Umbilical cord (tissue), 1 donor: ENCODE measurements at regions not wholly inside any gene's neighbourhood (a gene's known extent, or its start where the extent isn't known, plus 50 kb on each side); places are given as distances from the start of the nearest gene placed in this dataset.
"Not testable (repeated sequence)": the region's sequence is repeated elsewhere in the genome, so short reads cannot be mapped to it uniquely, and the experiment has no call there.

Experiments used
- DNase-seq: peaks from one replicate; pipeline ENCODE4 v3.0.0-alpha.2; 2015; ENCODE audit warnings: low spot score

DNA sequence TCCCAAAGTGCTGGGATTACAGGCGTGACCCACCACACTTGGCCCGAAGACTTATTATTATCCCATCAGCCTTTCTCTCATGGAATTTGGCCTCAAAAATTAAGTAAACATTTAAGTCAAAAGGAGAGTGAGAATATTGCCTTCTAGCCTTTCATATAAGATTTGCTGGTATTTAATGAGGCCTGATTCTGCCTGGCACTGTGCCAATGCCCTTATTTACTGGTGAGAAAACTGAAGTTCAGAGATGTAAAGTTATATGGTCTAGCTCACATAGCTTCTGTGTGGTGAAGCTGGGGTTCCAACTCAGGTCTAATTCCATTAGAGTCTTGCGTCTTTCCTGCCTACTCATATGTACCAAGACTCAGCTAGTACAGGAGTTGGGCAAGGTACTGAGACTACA is 260.2 kb downstream of the SDHAF3 start:
- no peak for DNase-seq

DNA sequence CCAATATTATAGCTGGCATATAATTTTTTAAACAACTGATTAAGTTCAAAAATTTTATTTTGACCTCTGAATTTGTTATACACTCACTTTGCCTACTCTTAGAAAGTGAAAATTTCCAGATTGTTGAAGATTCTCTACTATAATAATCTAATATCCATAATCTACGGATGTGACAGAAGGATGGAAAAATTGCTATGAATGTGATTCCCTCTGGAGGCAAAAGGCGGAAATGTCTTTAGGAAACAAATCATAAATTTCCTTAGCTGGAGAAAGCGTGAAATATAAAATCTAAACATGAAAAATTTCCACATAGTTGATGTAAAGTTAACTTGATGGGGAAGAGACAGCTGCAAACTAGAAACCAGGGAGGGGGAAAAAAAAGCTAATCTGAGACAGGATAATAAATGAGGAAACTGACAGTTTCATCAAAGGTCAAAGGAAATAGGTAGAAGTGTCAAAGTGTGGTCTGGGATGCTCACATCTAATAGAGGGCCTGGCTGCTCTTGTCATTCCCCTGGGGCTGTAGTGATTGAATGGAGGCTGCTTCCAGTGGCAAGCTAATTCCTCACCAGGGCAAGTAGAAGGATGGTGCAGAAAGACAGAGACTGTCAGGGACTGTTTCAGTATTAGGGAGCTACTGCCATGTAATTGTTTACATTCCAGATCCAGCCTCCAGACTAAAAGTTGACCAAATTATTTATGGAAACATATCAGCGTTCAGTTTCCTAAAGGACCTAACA is 264.5 kb downstream of the SDHAF3 start:
- no peak for DNase-seq

- no peak for DNase-seq
Observed at GRCh38 chr7:97390052-97390451, 272.6 kb downstream of the SDHAF3 start.

DNA sequence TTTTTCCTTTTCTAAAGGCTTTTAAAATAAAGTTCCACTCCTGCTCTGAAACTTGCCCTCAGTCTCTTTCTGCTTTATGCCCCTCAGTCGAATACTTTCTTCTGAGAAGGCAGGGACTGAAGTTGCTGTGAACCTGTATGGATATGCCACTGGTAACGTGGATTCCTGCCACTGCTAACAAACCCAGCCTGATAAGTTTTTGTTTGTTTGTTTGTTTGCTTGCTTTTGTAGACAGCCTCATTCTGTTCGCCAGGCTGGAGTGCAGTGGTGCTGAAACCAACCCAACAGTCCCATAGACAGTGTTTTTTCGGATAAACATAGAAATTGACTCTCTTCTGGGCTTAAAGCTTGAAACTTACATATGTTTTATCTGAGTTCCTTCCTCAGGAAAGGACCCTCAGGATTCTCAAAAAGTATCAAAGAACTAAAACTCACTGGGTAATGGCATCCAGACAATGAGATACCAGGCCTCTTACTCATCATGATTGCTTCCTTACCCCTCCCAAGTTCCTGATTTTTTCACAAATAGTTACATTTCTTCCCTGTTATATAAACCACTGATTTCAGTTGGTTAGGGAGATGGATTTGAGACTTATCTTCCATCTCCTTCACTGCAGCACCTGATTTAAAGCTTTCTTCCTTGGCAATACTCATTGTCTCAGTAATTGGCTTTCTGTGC is 273.6 kb downstream of the SDHAF3 start:
- no peak for DNase-seq

DNA sequence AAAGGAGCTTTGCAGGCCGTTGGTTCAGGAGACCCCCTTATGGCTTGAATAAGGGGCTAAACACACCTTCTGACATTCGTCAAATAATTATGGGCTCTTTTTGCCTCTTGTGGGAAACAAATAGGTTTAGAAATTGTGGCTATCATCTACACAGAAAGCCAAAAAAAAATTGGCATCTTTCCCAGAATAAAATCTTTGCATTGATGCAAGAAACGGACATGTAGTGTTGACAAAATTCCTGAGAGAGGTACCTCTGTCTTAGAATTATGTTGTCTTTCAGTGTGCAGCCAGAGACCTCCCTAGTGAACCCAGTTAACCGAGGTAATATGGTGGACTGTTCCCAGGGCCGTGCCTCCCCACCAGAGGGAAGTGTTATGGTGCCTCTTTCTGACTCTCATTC is 283.9 kb downstream of the SDHAF3 start:
- DNase-seq: no peak

DNA sequence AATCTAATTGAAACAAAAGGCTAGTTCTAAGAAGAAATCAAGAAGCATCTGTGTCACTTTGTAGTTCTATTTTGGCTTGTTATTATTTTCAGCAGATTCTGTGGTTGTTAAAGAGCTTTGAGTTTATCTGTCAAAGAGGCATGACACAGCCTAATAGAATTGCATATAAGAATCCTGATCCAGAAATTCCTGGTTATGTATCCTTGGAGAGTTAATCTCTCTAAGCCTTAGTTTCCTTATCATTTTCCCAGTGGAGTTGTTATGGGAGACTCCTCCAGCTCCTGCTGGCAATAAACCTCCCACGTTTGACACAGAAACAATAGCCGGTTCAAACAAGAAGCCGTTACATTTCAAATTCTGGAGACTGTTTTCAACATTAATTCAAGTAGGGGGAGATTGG is 288.3 kb downstream of the SDHAF3 start:
- DNase-seq: no peak

DNA sequence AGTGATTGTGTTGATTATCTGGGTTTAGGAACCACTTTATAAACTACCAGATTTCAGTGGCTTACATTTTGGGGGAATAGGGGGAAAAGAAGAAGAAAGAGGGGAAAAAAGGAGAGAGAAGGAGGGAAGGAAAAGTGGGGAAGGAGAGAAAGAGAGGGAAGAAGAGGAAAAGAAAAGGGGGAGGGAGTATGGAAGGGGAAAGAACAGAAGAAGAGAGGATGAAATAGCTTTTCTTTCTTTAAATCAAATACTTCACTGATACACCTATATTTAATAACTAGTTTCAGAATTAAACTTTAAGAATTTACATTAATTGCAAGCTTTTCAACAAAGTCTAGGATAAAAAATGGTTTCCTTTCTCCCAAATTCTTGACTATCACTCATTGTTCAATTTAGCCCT is 289.6 kb downstream of the SDHAF3 start:
- DNase-seq: no peak

- no peak for DNase-seq
Observed at GRCh38 chr7:97409346-97409745, 291.8 kb downstream of the SDHAF3 start.

DNA sequence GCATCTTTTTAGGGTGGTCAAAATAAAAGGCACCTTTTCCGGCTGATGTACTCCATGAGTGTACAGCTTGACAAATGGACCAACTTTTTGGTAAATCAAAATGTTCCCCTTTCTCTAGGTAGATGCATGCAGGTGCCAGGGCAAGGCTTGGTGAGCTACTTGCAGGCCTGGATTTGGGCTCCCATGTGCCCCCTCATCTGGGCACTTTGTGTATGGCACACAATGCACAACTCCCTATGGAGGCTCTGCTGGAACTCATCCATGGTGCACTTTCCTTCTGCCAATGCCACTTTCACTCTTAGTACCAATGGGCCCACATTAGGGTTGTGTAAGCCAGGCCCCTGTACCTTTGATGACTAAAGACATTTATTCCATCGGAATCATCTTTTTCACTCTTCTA is 300.8 kb downstream of the SDHAF3 start:
- DNase-seq: no peak

GRCh38 chr7:97419898-97420297 is 302.4 kb downstream of the SDHAF3 start:
- DNase-seq: no peak

DNA sequence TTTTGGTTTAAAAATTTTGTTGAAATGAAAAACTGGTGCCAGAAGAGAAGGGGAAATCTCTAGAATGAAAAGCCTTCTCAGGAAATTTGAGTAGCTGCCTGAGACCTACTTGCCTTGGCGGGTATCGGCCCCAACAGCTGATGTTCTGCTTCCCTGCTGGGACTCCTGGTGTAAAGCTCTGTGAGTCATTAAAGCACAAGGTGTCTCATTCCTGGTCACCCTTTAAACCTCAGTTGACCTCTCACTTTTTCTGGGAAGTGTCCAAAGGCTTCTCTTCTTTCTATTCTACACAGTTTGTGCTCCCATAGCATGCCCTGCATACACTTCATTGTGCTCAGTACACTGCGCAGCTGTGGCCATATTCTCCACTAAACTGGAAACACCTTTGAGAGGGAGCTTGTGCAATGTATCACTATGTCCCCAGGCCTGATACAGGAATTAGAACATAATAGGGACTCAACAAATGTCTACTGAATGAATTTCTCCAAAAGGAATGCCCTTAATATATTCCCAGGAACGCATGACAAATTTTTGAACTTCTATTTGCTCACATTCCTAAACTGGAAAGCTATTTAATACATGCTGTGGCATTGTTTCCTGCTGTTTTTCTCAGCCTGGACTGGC is 303.9 kb downstream of the SDHAF3 start:
- no peak for DNase-seq

DNA sequence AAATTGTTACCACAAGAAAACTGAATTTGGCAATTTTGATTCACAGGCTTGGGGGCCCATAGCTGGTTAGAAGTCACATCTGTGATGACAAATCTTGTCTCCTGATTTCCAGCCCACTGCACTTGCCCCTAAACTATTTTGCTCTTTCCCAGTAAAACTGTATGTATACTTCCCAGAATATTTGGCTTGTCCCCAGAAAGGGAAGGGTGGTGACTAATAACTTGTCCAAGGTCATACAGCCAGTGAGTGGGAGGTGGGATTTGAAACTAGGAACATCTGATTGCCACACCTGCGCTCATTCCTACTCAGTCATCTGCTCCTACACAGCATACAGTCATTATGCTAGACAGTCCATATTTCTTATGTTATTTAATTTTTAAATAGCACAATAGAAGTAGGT is 304.5 kb downstream of the SDHAF3 start:
- no peak for DNase-seq

GRCh38 chr7:97430006-97430405 is 301.9 kb upstream of the TAC1 start:
- no peak for DNase-seq

DNA sequence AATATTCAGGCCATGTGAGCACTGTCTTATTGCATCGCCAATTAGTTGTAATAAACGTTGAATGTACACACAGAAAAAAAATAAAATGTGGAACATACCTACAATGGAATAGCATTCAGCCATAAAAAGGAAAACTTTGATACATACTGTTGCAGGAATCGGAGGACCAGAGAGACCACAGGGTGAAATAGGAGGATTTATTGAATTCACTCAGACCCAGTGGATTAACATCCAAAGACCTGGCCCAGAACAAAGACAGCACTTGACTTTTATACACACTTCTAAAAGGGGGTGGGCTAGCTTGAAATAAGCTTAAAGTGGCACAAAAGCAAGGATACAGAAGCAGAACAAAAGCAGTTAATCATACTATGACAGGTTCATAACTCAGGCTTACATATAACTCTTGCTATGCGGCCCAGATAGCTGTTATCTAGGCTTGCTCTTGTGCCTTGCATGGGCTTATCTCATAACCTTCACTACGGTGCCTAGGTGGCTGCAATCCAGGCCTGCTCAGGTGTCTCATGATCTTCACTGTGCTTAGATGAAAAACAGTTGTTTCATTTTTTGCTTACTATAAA is 292.2 kb upstream of the TAC1 start:
- DNase-seq: no peak

- DNase-seq: no peak
Observed at GRCh38 chr7:97446361-97446760, 285.5 kb upstream of the TAC1 start.

- not testable (repeated sequence) for DNase-seq
Observed at GRCh38 chr7:97449448-97449847, 282.4 kb upstream of the TAC1 start.

DNA sequence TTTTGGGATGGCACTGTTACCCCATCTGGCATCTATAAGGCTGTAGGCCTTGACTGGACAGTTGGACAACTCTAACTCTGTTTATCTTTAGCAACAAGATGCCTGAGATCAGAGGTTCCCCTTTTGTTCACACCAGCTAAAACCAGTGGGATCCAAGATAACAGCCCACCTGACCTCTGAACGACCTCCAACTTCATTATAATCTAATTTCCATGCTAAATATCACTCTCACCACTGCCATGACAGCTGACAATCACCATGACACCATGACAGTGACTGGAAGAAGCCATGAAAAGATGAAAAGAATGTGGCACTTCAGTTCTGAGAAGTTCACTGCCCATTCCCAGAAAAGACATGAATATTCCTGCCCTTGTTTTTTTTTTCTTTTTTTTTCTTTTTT is 281.4 kb upstream of the TAC1 start:
- DNase-seq: no peak

GRCh38 chr7:97454636-97455035 is 277.2 kb upstream of the TAC1 start:
- no peak for DNase-seq

DNA sequence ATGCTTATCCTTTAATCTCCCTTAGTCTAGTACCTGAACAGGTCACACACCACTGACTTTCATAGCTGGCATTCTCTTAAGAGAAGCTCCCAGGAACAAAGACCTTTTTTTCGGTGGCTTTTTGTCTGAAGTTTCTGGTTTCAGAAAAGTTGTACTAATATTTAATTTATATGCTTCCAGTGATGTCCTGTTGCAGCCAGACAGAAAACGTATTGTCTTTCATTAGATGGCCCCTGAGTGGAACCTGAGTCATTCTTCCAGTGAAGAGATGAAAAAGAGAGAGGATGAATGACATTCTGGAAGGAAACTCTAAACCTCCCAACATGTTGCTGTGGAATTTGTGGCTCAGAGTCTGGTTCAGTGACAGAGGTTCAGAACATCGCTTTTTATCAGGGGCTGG is 274.8 kb upstream of the TAC1 start:
- DNase-seq: no peak

DNA sequence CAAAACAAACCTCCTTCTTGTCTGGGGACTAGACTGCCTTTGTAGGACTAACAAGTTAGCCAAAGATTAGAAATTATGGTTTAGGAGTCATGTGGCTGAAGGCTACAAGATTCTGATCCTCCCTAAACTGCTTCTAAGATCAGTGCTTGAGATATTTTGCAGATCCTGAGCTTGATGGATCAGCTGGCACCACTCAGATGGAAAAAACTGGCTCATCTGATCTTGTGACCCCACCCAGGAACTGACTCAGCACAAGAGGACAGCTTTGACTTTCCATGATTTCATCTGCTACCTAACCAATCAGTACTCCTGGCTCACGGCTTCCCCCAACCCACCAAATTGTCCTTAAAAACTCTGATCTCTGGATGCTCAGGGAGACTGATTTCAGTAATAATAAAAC is 271.5 kb upstream of the TAC1 start:
- no peak for DNase-seq

GRCh38 chr7:97461596-97461995 is 270.3 kb upstream of the TAC1 start:
- DNase-seq: no peak

DNA sequence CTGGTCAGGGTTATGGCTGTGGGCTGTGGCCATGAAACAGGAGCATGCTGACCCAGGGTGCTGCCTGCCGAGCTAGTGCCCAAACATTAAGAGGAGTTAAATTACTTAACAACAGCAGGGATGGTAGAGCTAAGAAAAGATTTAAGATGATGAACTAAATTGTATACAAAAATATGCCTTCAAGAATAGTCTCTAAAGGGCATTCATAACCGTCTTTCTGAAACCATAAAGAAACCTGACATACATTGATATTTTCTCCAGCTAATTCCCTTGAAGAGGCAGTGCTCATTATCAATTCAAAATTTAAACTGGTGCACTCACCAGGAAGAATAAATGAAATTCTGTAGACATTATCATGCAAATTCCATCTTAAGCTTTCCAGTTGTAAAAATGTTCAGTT is 265.8 kb upstream of the TAC1 start:
- no peak for DNase-seq
